Adrenal gland (tissue), 9 donors: ENCODE measurements at regions not wholly inside any gene's neighbourhood (a gene's known extent, or its start where the extent isn't known, plus 50 kb on each side); places are given as distances from the start of the nearest gene placed in this dataset.

Experiments
- DNase-seq, 7 donors: peaks; one replicate each; pipeline ENCODE4 v3.0.0-alpha.2; 2019 to 2020
- H3K27ac ChIP-seq, 5 donors: fragments of 200-600 bp; sonication (generic) in 4 of 5; 1 replicate in 3 of 5; 2 replicates in 2 of 5; pipeline versions ENCODE4 v1.5.1 to v1.8.0; 2016 to 2020; ENCODE audit warnings: mild to moderate bottlenecking in 1 of 5
- H3K27me3 ChIP-seq: fragments of 200-600 bp; 2 replicates; pipeline ENCODE4 v1.8.0; 2021
- H3K36me3 ChIP-seq, 2 donors: fragments of 200-600 bp; replicated peaks in 1 of 2; 1 replicate in 1 of 2; 2 replicates in 1 of 2; pipeline versions ENCODE4 v1.5.1 to v1.8.0; 2018 to 2022
- H3K4me1 ChIP-seq, 2 donors: fragments of 200-600 bp; replicated peaks in 1 of 2; 1 replicate in 1 of 2; 2 replicates in 1 of 2; pipeline versions ENCODE4 v1.5.1 to v1.8.0; 2018 to 2021
- H3K4me3 ChIP-seq, 4 donors: fragments of 200-600 bp; sonication (generic) in 3 of 4; one replicate each; pipeline ENCODE4 v1.5.1; 2016 to 2018
- H3K9me3 ChIP-seq, 3 donors: fragments of 200-600 bp; sonication (generic) in 1 of 3; replicated peaks in 1 of 3; 1 replicate in 2 of 3; 2 replicates in 1 of 3; pipeline versions ENCODE4 v1.5.1 to v1.8.0; 2016 to 2021
- CTCF ChIP-seq, 6 experiments: fragments of 450-650 bp in 4 of 6; fragments of 200-600 bp in 2 of 6; sonication (generic) in 1 of 6; IDR thresholded peaks; 1 replicate in 5 of 6; 2 replicates in 1 of 6; pipeline versions ENCODE4 v1.5.1 to v1.8.0; 2016 to 2021; ENCODE audit warnings: antibody characterized with exemption in 6 of 6, mild to moderate bottlenecking in 2 of 6, moderate library complexity in 1 of 6
- POLR2A ChIP-seq, 2 donors: fragments of 450-650 bp; IDR thresholded peaks; one replicate each; pipeline ENCODE4 v1.6.1; 2017; ENCODE audit warnings: antibody characterized with exemption in 2 of 2, mild to moderate bottlenecking in 2 of 2, moderate library complexity in 1 of 2
- WGBS, 4 donors: extraction: QIAGEN DNeasy Blood & Tissue Kit in 2 of 4; methylation state at CpG; one replicate each; pipeline versions ENCODE4 v1.1.5 to v1.1.7; 2013 to 2017; 5-methylcytosine and 5-hydroxymethylcytosine counted together
- intact Hi-C, 2 donors: fragments of 100-400 bp; cut with DNase I; formaldehyde crosslinking; loops; one replicate each; pipeline versions ENCODE4 v1.14.1 to v1.15.0; 2022 to 2023
- donor health status: healthy with polysubstance abuse.
- donor health status: Bipolar disorder and iron deficiency.
- donor health status: DM: yes; HTN: yes; CAD: no.
- donor health status: DM: no; HTN: no; CAD: no.
- donor health status: DM: no; HTN: no; CAD: no.

GRCh38 chr1:222417264-222417663 is 130.6 kb downstream of the HHIPL2 start:
- WGBS, 4 donors = 81 to 93% (median 88%) methylated on average over 4 of the region's 4 CpGs
- intact Hi-C loops = no loop called here
- H3K27ac ChIP-seq = no peak overlapping the region
- H3K36me3 ChIP-seq = no peaks in the 10 kb centered on the region
- H3K27me3 ChIP-seq = no peaks in the 10 kb centered on the region
- H3K4me3 ChIP-seq = no peak overlapping the region
- H3K9me3 ChIP-seq = no peaks in the 10 kb centered on the region
- no peak for DNase-seq
- no peaks in the 10 kb centered on the region for H3K4me1 ChIP-seq
- TF ChIP-seq POLR2A (IDR thresholded peaks at IDR 0.05) (no peak), CTCF (IDR thresholded peaks at IDR 0.05) (no peak)

DNA sequence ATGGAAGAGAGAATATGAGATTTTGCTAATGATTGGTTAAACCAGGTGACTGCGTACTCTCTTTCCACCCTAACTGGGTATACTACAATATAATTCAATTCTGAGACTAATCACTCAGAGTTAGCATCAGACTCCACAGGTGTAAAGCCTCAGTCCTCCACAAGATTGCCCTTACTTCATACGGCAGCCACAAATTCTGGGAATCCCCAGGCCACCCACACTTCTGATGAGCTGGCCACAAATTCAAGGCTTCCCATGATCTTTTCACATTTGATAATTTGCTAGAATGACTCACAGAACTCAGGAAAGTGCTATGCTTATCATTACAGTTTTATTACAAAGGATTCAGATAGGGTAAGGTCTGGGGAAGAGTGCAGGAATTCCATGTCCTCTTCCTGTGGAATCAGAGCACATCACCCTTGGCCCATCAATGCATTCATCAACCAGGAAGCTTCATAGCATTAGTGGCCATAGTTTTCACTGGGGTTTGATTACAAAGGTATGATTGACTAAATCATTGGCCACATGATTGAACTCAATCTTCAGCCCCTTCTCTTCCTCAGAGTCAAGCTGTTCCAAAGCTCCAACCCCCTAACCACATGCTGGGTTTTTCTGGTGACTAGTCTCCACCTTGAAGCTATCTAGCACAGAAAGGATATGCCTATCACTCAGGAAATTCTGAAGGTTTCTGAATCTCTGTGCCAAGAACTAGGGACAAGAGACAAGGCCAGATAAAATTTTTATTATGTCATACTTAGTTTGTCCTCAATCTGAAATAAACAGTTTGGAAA is 131.7 kb downstream of the HHIPL2 start:
- no peak overlapping the region for H3K27ac ChIP-seq
- no peak for DNase-seq
- H3K36me3 ChIP-seq = no peaks in the 10 kb centered on the region
- H3K27me3 ChIP-seq = no peaks in the 10 kb centered on the region
- H3K4me3 ChIP-seq = no peak overlapping the region
- TF ChIP-seq CTCF (IDR thresholded peaks at IDR 0.05) (no peak), POLR2A (IDR thresholded peaks at IDR 0.05) (no peak)
- WGBS, 4 donors = 61 to 74% (median 66%) methylated on average over 2 of the region's 2 CpGs
- intact Hi-C loops = no loop called here
- no peaks in the 10 kb centered on the region for H3K9me3 ChIP-seq
- H3K4me1 ChIP-seq = no peaks in the 10 kb centered on the region

DNA sequence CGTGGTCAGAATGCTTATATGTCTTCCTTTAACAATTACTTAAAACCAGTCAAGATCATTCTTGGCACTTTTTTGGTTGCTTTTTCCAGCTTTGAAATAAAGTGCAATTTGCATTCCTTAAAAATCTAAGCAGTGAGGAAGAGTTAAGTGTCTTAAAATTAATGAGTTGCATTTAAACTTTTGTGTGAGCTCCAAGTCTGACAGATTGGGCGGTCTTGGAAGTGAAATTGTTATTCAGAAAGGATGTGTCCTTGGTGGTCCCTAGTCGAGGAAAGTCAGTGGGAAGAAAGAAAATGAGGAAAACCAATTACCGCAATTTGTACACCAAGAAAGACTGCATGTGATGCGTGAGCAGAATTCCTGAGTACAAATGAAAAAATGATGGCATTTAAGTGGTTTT is 132.5 kb downstream of the HHIPL2 start:
- TF ChIP-seq CTCF (IDR thresholded peaks at IDR 0.05) (no peak), POLR2A (IDR thresholded peaks at IDR 0.05) (no peak)
- intact Hi-C loops = no loop called here
- WGBS, 4 donors = 76 to 80% (median 77%) methylated on average over 5 of the region's 5 CpGs

DNA sequence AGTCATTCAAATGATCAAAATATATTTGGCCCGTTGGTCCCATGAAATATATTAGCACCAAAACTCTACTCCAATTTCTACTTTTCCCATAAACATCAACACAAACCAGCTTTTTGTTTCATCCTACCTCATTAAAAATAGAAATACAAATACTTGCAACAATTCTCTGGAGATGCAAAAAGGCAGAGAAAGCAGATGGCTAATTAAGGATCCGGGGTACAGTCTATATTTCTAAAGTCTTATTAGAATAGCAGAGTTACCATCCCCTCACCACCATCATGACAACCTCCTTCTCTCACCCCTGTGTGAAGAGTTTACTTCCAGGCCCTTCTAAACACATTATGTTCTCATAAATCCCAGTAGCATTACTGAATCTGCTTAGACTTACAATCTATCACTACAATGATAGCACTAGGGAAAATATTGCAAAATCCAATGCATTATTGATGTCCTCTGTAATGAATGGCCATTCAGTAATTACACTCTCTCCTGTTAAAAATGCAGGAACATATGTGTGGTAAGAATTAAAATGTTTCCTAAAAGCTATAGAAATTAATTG is 133.8 kb downstream of the HHIPL2 start:
- WGBS, 4 donors = 76 to 87% (median 81%) methylated on average over 2 of the region's 2 CpGs
- no peak overlapping the region for H3K4me3 ChIP-seq
- H3K27ac ChIP-seq = no peak overlapping the region
- intact Hi-C loops = no loop called here
- TF ChIP-seq CTCF (IDR thresholded peaks at IDR 0.05) (no peak), POLR2A (IDR thresholded peaks at IDR 0.05) (no peak)
- no peaks in the 10 kb centered on the region for H3K9me3 ChIP-seq
- H3K36me3 ChIP-seq = no peaks in the 10 kb centered on the region
- no peaks in the 10 kb centered on the region for H3K27me3 ChIP-seq
- DNase-seq = no peak
- no peaks in the 10 kb centered on the region for H3K4me1 ChIP-seq

More for the DNA sequence above, 132.5 kb downstream of the HHIPL2 start:
- no peaks in the 10 kb centered on the region for H3K4me1 ChIP-seq
- H3K27me3 ChIP-seq = no peaks in the 10 kb centered on the region
- H3K27ac ChIP-seq = no peak overlapping the region
- H3K4me3 ChIP-seq = no peak overlapping the region
- H3K36me3 ChIP-seq = no peaks in the 10 kb centered on the region
- no peaks in the 10 kb centered on the region for H3K9me3 ChIP-seq
- DNase-seq = no peak
